Sigmoid colon (tissue), 4 donors: ENCODE measurements at regions not wholly inside any gene's neighbourhood (a gene's known extent, or its start where the extent isn't known, plus 50 kb on each side); places are given as distances from the start of the nearest gene placed in this dataset.
"Not testable (repeated sequence)": the region's sequence is repeated elsewhere in the genome, so short reads cannot be mapped to it uniquely, and the experiment has no call there.

Experiments
- CTCF ChIP-seq, 4 experiments: fragments of 450-650 bp in 3 of 4; fragments of 200-600 bp in 1 of 4; IDR thresholded peaks; one replicate each; pipeline ENCODE4 v1.5.1; 2016 to 2019; ENCODE audit warnings: antibody characterized with exemption in 4 of 4, mild to moderate bottlenecking in 3 of 4, moderate library complexity in 2 of 4
- POLR2AphosphoS5 ChIP-seq, 4 donors: sonication (generic); formaldehyde crosslinking; IDR thresholded peaks; one replicate each; pipeline ENCODE4 v1.6.1; 2017; ENCODE audit warnings: antibody characterized with exemption in 4 of 4

- TF ChIP-seq CTCF, POLR2AphosphoS5 (IDR thresholded peaks at IDR 0.05): not testable (repeated sequence)
Observed at GRCh38 chr7:149972977-149973376, 99.2 kb downstream of the ATP6V0E2 start.
